HG03139 (cell line): ENCODE measurements at regions not wholly inside any gene's neighbourhood (a gene's known extent, or its start where the extent isn't known, plus 50 kb on each side); places are given as distances from the start of the nearest gene placed in this dataset.

ENCODE experiments used
- ATAC-seq: cut with Tn5 transposase; IDR thresholded peaks from one replicate; pipeline ENCODE4 v1.9.1; 2021; ENCODE audit not compliant: unreplicated experiment

- no peak for ATAC-seq
These were observed 322.1 kb upstream of the SLC30A5 start for GRCh38 chr5:68771732-68772131.

GRCh38 chr5:68776381-68776780 is 317.4 kb upstream of the SLC30A5 start:
- ATAC-seq, result no peak

GRCh38 chr5:68777135-68777534 is 316.7 kb upstream of the SLC30A5 start:
- ATAC-seq, result no peak

- no peak for ATAC-seq
These were observed 315.3 kb upstream of the SLC30A5 start for GRCh38 chr5:68778484-68778883.

- no peak for ATAC-seq
These were observed 313.4 kb upstream of the SLC30A5 start for GRCh38 chr5:68780299-68780955.

- no peak for ATAC-seq
These were observed 300.7 kb upstream of the SLC30A5 start for GRCh38 chr5:68793074-68793473.

- ATAC-seq, result no peak
These were observed 299.8 kb upstream of the SLC30A5 start for GRCh38 chr5:68793993-68794392.

- ATAC-seq, result no peak
These were observed 298.6 kb upstream of the SLC30A5 start for GRCh38 chr5:68795190-68795589.

GRCh38 chr5:68798877-68799843 is 294.7 kb upstream of the SLC30A5 start:
- no peak for ATAC-seq

- ATAC-seq, result no peak
These were observed 291.4 kb upstream of the SLC30A5 start for GRCh38 chr5:68802430-68802829.

- no peak for ATAC-seq
These were observed 289.9 kb upstream of the SLC30A5 start for GRCh38 chr5:68803881-68804319.

GRCh38 chr5:68804343-68804742 is 289.5 kb upstream of the SLC30A5 start:
- ATAC-seq, result no peak

- no peak for ATAC-seq
These were observed 288.4 kb upstream of the SLC30A5 start for GRCh38 chr5:68805444-68805843.

- ATAC-seq, result no peak
These were observed 276.2 kb upstream of the SLC30A5 start for GRCh38 chr5:68817632-68818031.

GRCh38 chr5:68818057-68818695 is 275.6 kb upstream of the SLC30A5 start:
- no peak for ATAC-seq

- ATAC-seq, result no peak
These were observed 274.9 kb upstream of the SLC30A5 start for GRCh38 chr5:68818870-68819269.

- ATAC-seq, result no peak
These were observed 272.8 kb upstream of the SLC30A5 start for GRCh38 chr5:68821056-68821455.

- no peak for ATAC-seq
These were observed 271.0 kb upstream of the SLC30A5 start for GRCh38 chr5:68822796-68823195.

- ATAC-seq, result no peak
These were observed 270.5 kb upstream of the SLC30A5 start for GRCh38 chr5:68823301-68823700.

- no peak for ATAC-seq
These were observed 263.4 kb upstream of the SLC30A5 start for GRCh38 chr5:68830377-68830898.

GRCh38 chr5:68834491-68834981 is 259.3 kb upstream of the SLC30A5 start:
- ATAC-seq, result no peak
